HL-60 (cell line): ENCODE measurements at regions not wholly inside any gene's neighbourhood (a gene's known extent, or its start where the extent isn't known, plus 50 kb on each side); places are given as distances from the start of the nearest gene placed in this dataset.

Source experiments
- DNase-seq, 2 experiments: peaks; one replicate each; pipeline ENCODE4 v3.0.0-alpha.2; 2010 to 2020; ENCODE audit warnings: low read depth in 1 of 2, low spot score in 1 of 2
- H3K27ac ChIP-seq: fragments of 250-450 bp; sonication (Bioruptor Pico); replicated peaks from 2 replicates; pipeline ENCODE4 v1.5.1; 2020; ENCODE audit warnings: mild to moderate bottlenecking, moderate library complexity
- H3K27me3 ChIP-seq: fragments of 250-450 bp; sonication (Bioruptor Pico); 2 replicates; pipeline ENCODE4 v1.5.1; 2021; ENCODE audit warnings: mild to moderate bottlenecking, moderate library complexity; ENCODE audit not compliant: insufficient read depth, poor library complexity, severe bottlenecking
- H3K4me3 ChIP-seq: replicated peaks from 2 replicates; pipeline ENCODE4 v1.5.1; 2011; ENCODE audit warnings: mild to moderate bottlenecking, control low read depth, low read length; ENCODE audit not compliant: insufficient read depth
- GABPA ChIP-seq: IDR thresholded peaks from 2 replicates; pipeline ENCODE4 v1.6.1; 2012; ENCODE audit warnings: low read depth
- POLR2AphosphoS5 ChIP-seq: IDR thresholded peaks from 2 replicates; pipeline ENCODE4 v1.6.1; 2012; ENCODE audit warnings: low read depth
- REST ChIP-seq: IDR thresholded peaks from 2 replicates; pipeline ENCODE4 v1.6.1; 2012; ENCODE audit warnings: low read depth; ENCODE audit not compliant: insufficient replicate concordance
- SPI1 ChIP-seq: IDR thresholded peaks from 2 replicates; pipeline ENCODE4 v1.6.1; 2012; ENCODE audit warnings: low read depth, mild to moderate bottlenecking, borderline replicate concordance
- TF ChIP-seq, protein P1 (sequence below): IDR thresholded peaks from one replicate; pipeline ENCODE4 v1.5.1; 2011; ENCODE audit warnings: low read length, control low read depth, inconsistent platforms; ENCODE audit not compliant: insufficient read depth

- no peaks in the 10 kb centered on the region for H3K27me3 ChIP-seq
- no peak overlapping the region for H3K4me3 ChIP-seq
- no peak for TF ChIP-seq REST
- TF ChIP-seq, protein P1, sequence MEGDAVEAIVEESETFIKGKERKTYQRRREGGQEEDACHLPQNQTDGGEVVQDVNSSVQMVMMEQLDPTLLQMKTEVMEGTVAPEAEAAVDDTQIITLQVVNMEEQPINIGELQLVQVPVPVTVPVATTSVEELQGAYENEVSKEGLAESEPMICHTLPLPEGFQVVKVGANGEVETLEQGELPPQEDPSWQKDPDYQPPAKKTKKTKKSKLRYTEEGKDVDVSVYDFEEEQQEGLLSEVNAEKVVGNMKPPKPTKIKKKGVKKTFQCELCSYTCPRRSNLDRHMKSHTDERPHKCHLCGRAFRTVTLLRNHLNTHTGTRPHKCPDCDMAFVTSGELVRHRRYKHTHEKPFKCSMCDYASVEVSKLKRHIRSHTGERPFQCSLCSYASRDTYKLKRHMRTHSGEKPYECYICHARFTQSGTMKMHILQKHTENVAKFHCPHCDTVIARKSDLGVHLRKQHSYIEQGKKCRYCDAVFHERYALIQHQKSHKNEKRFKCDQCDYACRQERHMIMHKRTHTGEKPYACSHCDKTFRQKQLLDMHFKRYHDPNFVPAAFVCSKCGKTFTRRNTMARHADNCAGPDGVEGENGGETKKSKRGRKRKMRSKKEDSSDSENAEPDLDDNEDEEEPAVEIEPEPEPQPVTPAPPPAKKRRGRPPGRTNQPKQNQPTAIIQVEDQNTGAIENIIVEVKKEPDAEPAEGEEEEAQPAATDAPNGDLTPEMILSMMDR = no peak
- TF ChIP-seq GABPA = no peak
- no peak for TF ChIP-seq POLR2AphosphoS5
- TF ChIP-seq SPI1 = no peak
- no peak overlapping the region for H3K27ac ChIP-seq
- no peak for DNase-seq
Measured at GRCh38 chr2:2731816-2732284, 400.8 kb upstream of the MYT1L start.

DNA sequence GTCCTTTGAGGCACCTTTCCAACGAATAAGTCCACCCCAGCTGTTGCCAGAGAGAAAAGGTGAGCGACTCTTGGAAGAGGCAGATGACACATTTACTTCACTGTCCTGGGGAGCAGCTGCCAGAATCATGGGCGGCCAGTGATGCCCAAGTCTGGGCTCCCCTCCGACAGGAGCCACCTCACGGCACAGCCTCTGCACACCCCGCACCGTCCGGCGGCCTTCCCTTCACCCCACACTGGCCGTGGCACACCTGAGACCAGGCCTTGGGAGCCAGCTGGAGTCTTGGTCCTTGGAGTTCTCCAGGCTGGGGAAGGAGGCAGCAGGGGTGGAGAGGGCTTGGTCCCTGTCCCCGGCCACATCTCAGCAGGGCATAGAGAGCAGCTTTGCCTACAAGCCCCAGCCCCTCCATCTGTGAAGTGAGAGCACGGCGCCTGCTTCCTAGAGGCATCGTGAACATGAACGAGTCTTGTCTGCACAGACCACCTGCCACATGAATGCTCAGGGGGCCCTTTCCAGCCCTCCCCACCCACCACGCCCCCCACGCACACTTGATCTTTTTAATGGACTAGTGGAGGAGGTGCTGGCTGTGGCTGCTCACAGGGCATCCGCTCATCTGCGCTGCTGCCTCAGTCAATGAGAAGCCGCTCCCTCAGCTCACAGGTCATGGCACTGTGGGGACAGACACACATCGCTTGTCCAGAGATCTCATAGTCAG is 400.2 kb upstream of the MYT1L start:
- H3K27me3 ChIP-seq = no peaks in the 10 kb centered on the region
- TF ChIP-seq SPI1 = no peak
- no peak overlapping the region for H3K27ac ChIP-seq
- no peak overlapping the region for H3K4me3 ChIP-seq
- no peak for DNase-seq

DNA sequence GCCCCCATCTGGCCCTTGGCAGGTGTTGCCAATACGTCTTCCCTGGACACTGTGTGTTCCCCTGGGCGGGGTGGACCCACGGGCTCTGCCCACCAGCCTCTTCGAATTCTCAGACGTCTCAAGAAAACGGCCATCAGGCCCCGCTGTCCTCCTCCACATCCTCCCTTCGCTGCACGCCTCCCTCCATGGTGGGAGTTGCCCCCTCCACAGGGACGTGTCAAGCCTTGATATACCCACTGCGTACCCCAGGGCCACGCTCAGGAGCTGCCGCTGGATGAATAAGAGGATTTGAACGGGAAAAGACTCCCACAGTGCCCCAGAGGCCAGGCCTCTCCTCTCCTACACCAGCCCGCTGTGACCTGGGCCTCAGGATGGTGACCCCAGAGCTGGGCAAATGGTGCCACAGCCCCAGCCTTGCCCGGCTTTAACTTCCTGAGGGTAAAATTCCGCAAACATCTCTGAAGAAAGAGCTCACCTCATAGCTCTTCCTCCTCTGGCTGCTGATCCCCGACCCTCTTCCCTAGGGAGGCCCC is 399.3 kb upstream of the MYT1L start:
- TF ChIP-seq, protein P1 = no peak
- TF ChIP-seq SPI1 (no peak), GABPA (no peak), POLR2AphosphoS5 (no peak), REST (no peak)
- no peak overlapping the region for H3K4me3 ChIP-seq
- DNase-seq = no peak
- H3K27me3 ChIP-seq = no peaks in the 10 kb centered on the region
- H3K27ac ChIP-seq = no peak overlapping the region

DNA sequence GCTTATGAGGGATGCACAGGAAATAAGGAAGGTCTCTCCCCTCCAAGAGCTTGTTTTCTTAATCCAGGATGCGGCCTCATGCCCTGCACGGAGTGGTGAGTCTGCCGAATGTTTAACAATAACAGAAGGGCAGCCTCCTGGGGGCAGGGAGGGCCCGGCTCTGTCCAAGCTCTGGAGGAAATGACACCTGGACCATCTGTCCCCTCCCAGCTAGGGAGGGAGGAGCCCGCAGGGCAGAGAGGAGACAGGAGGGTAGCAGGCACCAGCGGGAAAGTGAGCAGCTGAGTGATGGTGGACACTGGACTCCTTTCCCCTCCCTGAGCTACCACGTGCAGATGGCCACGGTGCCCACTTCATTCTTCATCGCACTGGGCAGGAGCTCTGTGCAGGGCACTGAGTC is 398.2 kb upstream of the MYT1L start:
- TF ChIP-seq, protein P1 = no peak
- TF ChIP-seq POLR2AphosphoS5 (no peak), SPI1 (no peak), REST (no peak), GABPA (no peak)
- no peak for DNase-seq
- H3K27ac ChIP-seq = no peak overlapping the region
- H3K4me3 ChIP-seq = no peak overlapping the region
- H3K27me3 ChIP-seq = no peaks in the 10 kb centered on the region
